Tongue (tissue), 1 donor: ENCODE measurements at regions not wholly inside any gene's neighbourhood (a gene's known extent, or its start where the extent isn't known, plus 50 kb on each side); places are given as distances from the start of the nearest gene placed in this dataset.
"Not testable (repeated sequence)": the region's sequence is repeated elsewhere in the genome, so short reads cannot be mapped to it uniquely, and the experiment has no call there.

Experiments
- DNase-seq: peaks from one replicate; pipeline ENCODE4 v3.0.0-alpha.2; 2015

- peak; percentile 44 for DNase-seq
Observed at GRCh38 chr3:150357923-150358607, 50.0 kb upstream of the TSC22D2 start.

- no peak for DNase-seq
Observed at GRCh38 chr3:150357140-150357539, 51.0 kb upstream of the TSC22D2 start.

GRCh38 chr3:150355574-150355973 lies 52.5 kb upstream of the TSC22D2 start:
- no peak for DNase-seq

- DNase-seq = no peak
Observed at GRCh38 chr3:150352931-150353330, 55.2 kb upstream of the TSC22D2 start.

- DNase-seq = no peak
Observed at GRCh38 chr3:150351398-150351797, 56.7 kb upstream of the TSC22D2 start.

- peak; percentile 54 for DNase-seq
Observed at GRCh38 chr3:150349314-150350097, 58.6 kb upstream of the TSC22D2 start.

- DNase-seq = no peak
Observed at GRCh38 chr3:150348500-150348899, 59.6 kb upstream of the TSC22D2 start.

- peak; percentile 40 for DNase-seq
Observed at GRCh38 chr3:150346981-150347863, 60.9 kb upstream of the TSC22D2 start.

GRCh38 chr3:150346266-150346665 lies 61.8 kb upstream of the TSC22D2 start:
- DNase-seq = no peak

GRCh38 chr3:150345021-150345538 lies 63.0 kb upstream of the TSC22D2 start:
- no peak for DNase-seq

- DNase-seq = no peak
Observed at GRCh38 chr3:150344079-150344759, 63.9 kb upstream of the TSC22D2 start.

- no peak for DNase-seq
Observed at GRCh38 chr3:150342896-150343467, 65.1 kb upstream of the TSC22D2 start.

GRCh38 chr3:150341891-150342290 lies 66.2 kb upstream of the TSC22D2 start:
- peak; percentile 58 for DNase-seq

- DNase-seq = not testable (repeated sequence)
Observed at GRCh38 chr3:150336363-150336762, 71.7 kb upstream of the TSC22D2 start.

GRCh38 chr3:150335631-150336030 lies 72.5 kb upstream of the TSC22D2 start:
- no peak for DNase-seq

GRCh38 chr3:150334974-150335373 lies 73.1 kb upstream of the TSC22D2 start:
- no peak for DNase-seq

- no peak for DNase-seq
Observed at GRCh38 chr3:150333477-150333876, 74.6 kb upstream of the TSC22D2 start.

GRCh38 chr3:150331978-150332568 lies 76.0 kb upstream of the TSC22D2 start:
- DNase-seq = no peak

- no peak for DNase-seq
Observed at GRCh38 chr3:150330872-150331271, 77.2 kb upstream of the TSC22D2 start.

GRCh38 chr3:150330174-150330573 lies 77.9 kb upstream of the TSC22D2 start:
- DNase-seq = no peak

GRCh38 chr3:150329408-150329807 lies 78.7 kb upstream of the TSC22D2 start:
- no peak for DNase-seq
